HG03064 (cell line): ENCODE measurements at regions not wholly inside any gene's neighbourhood (a gene's known extent, or its start where the extent isn't known, plus 50 kb on each side); places are given as distances from the start of the nearest gene placed in this dataset.
"Not testable (repeated sequence)": the region's sequence is repeated elsewhere in the genome, so short reads cannot be mapped to it uniquely, and the experiment has no call there.

ENCODE experiments used
- ATAC-seq: cut with Tn5 transposase; IDR thresholded peaks from one replicate; pipeline ENCODE4 v1.9.1; 2021; ENCODE audit warnings: low read depth; ENCODE audit not compliant: unreplicated experiment

DNA sequence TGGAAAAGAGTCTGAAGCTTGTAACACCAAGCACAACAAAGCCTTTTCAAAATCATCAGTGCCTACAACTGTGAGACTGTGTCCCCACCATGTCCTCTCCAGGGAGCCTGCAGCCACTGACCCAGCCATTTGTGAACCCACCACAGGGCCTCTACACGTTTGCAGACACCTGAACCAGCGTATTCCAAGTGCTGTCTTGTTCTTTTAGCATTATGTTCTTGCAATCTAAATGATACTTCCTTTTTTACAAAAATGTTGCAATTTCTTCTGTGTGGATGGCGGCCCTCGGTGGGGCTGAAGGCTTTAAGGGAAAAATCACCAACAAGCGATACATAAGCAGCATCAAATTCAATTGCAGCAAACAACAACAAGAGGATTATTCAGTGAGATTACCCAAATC lies 403.2 kb upstream of the MGMT start:
- no peak for ATAC-seq

DNA sequence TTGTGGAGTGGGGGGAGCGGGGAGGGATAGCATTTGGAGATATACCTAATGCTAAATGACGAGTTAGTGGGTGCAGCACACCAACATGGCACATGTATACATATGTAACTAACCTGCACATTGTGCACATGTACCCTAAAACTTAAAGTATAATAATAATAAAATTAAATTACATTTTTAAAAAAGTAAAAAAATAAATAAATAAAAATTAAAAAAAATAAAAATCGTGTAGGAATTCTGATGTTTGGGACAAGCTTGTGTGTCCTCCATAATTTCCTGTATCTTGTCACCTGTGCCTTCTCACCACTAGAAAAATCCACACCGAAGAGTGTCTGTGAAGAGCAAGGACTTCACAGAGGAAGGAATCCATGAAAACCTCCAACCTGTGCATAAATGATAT lies 400.5 kb upstream of the MGMT start:
- not testable (repeated sequence) for ATAC-seq

DNA sequence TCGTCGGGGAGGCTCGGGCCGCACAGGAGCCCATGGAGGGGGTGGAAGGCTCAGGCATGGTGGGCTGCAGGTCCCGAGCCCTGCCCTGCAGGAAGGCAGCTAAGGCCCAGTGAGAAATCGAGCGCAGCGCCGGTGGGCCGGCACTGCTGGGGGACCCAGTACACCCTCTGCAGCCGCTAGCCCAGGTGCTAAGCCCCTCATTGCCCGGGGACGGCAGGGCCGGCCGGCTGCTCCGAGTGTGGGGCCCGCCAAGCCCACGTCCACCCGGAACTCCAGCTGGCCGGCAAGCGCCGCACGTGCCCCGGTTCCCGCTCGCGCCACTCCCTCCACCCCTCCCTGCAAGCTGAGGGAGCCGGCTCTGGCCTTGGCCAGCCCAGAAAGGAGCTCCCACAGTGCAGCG lies 395.6 kb upstream of the MGMT start:
- not testable (repeated sequence) for ATAC-seq

DNA sequence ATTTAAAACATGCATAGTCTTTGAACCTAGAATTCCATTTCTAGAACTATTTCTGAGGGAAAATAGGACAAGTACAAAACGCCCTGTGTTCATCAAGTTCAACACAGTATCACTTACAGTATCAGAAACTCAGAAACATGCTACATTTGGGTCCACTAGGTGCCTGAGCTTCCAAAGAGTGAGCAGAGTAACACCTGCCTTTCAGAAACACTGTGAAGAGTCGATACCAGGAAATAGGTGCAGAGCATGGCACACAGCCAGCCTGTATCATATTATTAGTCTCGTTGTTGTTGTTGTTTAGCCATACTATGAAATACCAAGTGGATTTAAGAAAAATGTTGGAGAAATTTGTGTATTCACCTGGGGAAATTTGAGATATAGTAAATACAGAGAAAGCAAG lies 392.1 kb upstream of the MGMT start:
- ATAC-seq, result no peak

DNA sequence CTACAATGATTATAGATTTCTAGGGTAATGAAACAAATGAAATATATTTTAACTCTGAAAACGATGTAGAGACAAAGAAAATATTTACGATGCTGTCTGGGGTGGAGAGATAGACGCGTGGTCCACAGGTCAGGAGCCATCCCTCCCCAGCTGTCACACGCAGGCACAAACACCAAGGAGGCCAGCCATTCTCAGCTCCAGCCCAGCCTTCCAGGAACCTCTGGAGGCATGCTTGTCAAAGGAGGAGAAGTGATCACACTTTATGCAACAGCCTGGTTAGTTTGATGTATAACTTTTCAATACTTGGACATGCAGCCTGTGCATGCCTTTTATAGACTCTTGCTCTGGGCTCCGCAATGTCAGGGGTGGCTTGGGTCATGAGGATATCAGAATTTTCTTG lies 391.5 kb upstream of the MGMT start:
- ATAC-seq, result no peak

DNA sequence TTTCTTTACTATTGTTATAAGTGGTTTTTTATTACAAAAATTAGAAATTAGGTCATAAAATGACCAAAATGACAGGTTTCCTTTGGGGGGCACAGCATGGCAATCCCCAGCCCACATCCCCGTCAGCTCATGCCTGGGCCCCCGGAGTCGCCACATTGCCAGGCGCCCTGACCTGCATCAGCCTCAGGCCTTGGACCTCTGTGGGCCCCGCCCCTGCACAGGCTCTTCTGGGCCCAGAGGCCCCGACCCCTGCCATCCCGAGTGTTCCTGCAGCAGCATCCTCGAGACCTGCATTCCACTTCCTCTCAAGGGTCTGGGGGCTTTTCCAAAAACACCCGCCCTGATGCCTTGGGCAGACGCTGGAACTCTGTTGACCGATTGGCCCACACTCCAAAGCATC lies 391.1 kb upstream of the MGMT start:
- no peak for ATAC-seq

DNA sequence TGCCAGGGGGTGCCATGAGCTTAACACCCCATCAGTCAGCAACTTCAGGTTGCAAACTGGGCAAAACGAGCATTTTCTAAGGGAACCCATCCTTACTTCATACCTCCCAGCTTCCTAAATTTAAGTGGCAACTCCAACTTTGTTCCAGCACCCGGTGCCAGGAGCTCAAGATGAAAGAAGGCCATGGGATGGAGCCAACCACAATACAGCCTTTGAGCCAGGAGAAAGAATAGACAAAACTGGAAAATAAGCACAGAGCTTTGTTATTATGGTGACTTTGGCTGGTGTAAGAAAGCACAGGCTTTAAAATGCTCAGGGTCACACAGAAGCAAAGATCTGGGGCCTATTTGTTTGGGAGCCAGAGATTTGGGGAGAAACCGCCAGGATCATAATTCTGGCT lies 388.7 kb upstream of the MGMT start:
- no peak for ATAC-seq

DNA sequence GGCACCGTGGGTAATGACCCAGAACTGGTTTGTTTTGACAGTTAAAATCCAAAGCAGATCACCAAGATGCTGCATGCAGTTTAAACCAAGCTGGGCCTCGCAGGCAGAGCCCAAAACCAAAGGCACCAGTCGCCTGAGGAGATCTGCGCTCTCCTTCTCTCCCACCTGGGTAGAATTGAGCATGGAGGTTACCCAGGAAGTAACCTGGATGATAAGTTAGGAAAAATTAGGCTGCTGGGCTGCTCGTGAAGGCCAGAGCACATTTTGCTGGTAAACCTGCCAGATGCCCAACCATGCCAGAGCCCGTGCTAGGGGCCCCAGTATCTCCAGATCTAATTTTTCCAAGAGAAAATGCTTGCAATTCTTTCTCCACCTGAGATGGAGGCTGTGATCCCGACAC lies 388.3 kb upstream of the MGMT start:
- no peak for ATAC-seq

DNA sequence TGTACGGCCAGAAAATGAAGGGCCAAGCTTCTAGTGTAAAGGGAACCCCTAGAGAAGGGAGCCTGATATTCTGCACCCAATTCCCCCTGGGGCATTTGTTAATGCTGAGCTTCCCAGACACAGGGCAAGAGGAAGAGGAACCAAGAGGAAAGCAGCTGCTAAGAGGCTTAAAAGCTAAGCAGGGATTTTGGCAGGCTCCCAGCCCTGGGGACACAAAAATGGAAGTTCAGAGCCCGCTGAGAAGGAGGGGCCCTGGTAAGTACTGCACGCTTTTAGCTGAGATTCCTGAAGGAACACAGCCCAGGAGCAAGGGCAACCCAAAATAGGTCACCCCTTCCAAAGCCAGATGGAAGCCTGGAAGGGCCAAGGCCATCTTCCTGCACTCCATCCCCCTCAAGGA lies 387.3 kb upstream of the MGMT start:
- no peak for ATAC-seq

DNA sequence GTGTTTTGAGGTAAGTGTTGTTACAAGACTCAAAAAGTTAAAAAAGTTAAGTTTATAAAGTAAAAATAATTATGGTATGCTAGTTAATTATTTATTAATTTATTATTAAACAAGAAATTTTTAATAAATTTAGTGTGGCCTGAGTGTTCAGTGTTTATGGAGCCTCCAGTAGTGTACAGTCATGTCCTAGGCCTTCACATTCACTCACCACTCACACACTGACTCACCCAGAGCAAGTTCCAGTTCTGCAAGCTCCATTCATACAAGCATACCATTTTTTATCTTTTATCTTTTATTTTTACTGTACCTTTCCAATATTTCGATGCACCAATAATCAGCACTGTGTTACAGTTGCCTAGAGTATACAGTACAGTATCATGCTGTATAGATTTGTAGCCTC lies 381.2 kb upstream of the MGMT start:
- ATAC-seq, result no peak

DNA sequence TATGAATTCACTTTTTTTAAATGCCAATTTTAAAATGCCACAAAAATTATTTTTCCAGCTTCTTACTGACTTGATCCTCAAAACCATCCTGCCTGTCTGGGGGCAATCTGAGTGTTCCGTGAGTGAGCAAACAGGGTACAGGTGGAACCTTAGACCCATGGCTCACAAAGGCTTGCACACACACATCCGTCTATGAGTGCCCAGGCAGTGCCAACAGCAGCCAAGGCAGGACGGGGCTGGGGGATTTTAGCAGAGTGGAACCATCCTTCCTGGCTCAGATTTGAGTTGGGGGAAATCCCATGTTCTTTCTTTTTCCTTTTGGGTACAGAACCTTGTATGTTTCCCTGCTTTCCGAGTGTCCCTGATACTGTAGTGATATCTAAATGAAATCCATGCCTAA lies 377.7 kb upstream of the MGMT start:
- no peak for ATAC-seq

DNA sequence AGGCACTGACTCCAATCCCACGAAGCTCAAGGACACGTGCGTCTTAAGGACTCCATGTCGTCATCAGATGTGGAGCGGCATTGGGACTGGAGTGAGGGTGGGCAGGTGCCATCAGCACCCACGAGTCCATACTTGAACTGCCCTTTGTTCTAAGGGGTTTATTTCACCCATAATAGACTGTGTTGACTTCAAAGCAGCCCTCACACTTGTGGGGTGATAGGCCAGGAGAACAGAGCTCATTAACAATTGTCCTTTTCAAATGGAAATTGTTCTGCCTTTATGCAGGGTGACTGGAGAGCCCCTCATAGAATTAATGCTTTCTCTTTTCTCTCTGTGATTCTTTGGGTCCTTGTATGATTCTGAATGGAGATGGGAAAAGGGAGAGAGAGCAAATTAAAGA lies 376.9 kb upstream of the MGMT start:
- no peak for ATAC-seq

DNA sequence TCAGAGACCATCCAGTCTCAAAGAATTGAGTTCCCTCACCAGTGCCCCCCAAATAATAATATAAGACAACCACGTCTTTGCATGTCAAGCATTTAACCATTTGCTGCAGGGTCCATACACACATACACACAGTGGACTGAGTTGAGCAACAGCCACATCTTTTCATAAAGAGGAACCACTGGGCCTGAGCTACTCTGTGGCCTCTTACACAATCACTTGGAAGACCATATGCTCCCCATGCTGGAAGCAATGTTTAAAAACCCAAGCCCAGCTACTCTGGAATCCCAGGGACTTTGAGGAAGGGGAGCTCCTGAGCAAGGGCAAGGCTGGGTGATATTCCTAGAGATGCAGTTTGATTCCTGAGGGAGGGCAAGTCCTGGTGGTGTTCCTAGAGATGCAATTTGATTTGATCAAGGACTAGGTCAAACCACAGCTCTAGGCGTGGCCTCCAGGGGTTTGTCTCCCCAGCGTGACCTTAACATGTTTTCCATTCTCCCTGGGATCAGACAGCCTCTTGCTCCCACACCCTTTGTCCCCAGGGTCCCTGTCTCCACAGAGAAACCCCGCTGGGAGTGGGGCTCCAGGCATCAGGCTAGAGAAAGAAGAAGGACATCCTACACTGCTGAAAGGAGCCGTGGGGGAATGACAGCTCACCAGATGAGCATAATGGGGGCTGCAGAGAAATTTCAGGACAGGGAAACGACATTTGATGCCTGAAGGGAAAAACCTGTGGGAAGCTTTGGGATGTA lies 376.2 kb upstream of the MGMT start:
- no peak for ATAC-seq

DNA sequence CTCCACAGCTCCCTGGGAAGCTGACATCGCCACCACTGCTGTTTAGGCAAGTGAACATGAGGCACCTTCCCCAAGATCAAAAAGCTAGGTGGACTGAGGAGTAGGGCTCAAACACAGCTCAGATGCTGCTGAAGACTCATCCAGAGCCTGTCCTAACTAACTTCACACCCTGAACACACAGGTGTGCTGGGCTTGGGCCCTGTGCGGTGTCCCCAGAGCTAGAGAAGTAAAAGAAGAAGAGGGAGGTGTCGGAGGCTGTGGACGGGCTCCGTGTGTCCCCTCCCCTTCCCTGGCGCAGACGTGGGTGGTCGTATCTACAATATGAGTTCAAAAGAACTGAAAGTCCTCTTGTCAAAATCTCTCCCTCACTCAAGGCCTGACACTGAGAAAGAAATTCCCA lies 373.4 kb upstream of the MGMT start:
- no peak for ATAC-seq

DNA sequence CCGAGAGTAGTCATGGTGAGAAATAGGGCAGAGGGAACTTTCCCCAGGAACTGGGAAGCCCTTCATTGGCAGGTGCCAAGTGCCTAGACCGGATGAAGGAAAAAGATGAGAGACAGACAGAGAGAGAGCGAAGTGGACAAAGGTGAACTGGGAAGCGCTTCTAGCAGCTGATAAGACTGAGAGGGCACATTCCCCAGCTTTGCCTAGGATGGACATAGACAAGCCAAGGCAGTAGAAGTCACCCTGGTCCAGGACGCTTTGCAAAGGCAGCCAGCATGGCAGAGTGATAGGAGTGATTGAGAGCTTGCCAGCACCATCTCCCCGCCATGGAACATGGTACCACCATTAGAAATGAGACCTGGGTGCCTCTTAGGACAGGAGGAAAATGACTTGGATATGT lies 372.8 kb upstream of the MGMT start:
- no peak for ATAC-seq

DNA sequence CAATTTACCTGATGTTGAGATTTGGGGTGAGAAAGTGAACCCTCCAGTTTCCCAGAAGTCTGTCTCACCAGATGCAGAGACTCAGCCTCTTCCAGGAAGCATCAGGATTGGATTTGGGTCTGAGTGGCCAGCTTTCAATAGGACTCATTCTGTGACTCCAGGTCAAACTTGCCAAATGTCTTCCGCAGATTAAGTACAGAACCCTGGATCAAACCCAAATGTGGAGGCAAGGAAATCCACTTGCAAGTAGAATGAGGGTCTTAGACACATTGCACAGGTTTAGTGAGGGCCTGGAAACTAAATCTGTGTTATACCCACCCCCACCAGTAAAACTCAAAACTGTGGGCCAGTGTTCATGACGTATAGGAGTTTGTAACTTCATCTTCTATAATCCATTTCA lies 372.2 kb upstream of the MGMT start:
- no peak for ATAC-seq

DNA sequence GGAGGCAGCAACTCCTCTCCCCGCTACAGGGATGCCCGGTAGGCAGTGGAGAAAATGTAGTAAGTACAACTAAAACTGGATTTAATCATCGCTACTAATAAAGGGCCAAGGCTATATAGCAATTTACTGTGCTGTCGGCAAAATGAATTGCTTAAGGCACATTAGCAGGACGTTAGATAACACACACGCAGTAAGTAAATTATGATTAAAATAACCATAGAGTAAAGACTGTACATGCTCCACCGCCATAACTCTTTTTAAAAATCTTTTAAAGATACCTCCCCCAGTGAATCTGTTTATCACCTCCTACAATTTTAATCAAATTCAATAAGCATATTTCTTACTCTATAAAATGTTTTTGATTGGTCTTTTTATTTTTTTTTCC lies 371.4 kb upstream of the MGMT start:
- no peak for ATAC-seq

DNA sequence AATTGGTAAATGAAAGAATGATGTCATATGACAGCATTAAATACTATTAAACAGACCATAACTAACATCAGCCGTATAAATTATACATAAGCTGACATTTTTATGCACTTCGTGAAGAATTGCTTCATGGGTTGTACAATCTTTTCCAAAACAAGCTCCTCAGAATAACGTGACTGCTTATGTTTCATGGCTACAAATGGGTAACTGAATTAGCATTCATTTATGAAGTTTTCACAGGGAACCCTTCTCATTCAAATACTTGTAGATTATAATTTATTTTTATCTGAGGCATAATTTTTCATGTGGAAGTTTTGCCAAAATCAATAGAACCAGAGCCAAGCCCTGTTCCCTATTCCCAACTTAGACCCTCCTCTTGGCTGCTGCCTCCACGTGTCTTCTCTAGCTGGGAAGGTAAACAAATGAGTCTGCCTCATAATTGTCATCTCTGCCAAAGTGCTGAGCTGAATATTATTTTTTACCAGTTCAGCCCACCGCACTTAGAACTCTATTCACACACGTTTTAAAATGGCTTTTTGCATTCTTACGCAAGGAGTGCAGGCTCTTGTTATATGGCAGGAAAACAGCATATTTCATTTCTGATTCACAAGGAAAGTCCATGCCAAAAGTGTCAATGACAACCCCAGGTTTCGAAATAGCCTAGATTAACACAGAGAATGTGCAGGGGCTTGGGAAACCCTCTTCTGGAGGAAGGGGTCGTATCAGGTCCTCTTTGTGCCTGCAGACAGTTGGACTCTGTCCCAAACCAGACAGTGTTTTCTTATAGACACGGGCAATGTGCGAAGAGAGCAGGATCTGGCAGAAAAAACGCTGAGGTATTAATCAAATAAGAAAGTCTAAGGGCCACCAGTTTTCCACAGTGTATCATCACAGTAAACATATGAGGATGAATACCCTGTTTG lies 370.7 kb upstream of the MGMT start:
- no peak for ATAC-seq

DNA sequence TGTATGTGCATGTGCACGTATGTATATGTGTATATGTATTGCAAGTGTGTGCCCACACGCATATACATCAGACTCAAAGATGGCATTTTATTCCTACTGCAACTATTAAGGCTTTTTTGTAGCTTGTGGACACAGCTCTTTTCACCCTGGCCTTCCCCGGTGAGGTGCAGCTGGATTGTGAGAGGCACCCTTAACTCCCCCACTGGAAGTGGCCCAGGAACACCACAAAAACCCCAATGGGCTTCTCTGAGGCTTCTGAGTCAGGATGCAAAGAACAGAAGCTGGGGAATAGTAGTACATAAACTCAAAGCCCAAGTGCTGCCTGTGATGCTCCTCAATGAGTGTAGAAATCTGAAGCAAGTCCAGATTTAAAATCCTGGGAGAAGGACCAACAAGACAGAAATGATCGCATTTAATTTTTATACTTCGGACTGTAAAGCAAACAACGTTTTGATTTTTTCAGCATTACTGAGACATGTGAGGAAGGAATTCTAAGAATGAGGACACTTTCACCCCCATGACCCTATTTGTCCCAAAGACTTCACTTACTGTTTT lies 369.2 kb upstream of the MGMT start:
- ATAC-seq, result no peak

DNA sequence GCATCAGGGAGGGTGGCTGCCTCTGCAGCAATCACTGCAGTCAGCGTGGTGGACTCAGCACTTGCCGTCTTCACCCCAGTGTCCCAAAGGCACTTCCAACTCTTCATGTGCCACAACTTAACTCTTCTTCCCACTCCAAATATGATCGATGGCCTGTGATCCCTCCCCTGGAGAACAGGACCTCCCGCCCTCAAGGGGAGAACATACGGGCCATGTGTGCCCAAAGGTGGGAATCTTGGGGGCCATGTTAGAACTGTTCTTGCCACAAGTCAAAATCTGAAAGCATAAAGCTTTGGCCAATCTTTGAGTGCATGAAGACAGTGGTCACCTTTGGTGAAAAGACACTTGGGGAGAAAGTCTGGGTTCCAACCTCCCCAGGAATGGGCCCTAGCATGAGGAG lies 368.5 kb upstream of the MGMT start:
- ATAC-seq, result no peak

DNA sequence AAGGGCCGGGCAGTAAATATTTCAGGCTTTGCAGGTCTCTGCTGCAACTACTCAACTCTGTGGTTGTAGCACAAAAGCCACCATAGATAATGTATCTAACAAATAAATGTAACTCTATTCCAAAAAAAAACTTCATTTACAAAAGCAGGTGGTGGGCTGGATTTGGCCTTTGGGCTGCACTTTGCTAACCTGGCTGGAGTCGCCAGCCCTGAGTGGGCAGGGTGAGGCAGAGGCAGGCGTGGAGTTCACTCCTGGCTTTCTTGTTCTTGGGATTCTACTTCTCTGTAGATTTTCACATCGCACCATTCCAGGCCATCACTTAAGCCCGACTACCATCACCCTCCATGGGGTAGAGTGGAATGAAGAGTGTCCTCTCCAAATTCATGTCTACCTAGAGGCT lies 367.6 kb upstream of the MGMT start:
- no peak for ATAC-seq

DNA sequence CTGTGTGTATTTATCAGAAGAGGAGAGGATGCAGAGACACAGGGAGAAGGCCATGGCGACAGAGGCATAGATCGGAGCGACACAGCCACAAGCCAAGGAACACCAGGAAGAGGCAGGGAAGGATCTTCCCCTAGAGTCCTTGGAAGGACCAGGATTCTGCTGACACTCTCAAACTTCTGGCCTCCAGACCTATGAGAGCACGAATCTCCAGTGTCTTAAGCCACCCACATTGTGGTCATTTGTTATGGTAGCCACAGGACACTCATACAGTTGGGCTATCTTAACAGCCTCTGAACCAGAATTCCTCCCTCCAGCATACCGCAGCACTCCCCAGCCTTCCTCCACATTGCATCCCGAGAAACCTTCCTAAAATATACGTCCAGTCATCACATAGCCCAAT lies 367.0 kb upstream of the MGMT start:
- ATAC-seq, result no peak
